GM12891 (cell line): ENCODE measurements at regions not wholly inside any gene's neighbourhood (a gene's known extent, or its start where the extent isn't known, plus 50 kb on each side); places are given as distances from the start of the nearest gene placed in this dataset.

Experiments used
- POLR2A ChIP-seq: IDR thresholded peaks from 2 replicates; pipeline ENCODE4 v1.6.1; 2011; ENCODE audit warnings: low read depth, low read length, control low read depth
- POLR2AphosphoS5 ChIP-seq: IDR thresholded peaks from 2 replicates; pipeline ENCODE4 v1.6.1; 2011; ENCODE audit warnings: low read depth, low read length, control low read depth
- TAF1 ChIP-seq: IDR thresholded peaks from 2 replicates; pipeline ENCODE4 v1.6.1; 2011; ENCODE audit warnings: low read depth, low read length, control low read depth

DNA sequence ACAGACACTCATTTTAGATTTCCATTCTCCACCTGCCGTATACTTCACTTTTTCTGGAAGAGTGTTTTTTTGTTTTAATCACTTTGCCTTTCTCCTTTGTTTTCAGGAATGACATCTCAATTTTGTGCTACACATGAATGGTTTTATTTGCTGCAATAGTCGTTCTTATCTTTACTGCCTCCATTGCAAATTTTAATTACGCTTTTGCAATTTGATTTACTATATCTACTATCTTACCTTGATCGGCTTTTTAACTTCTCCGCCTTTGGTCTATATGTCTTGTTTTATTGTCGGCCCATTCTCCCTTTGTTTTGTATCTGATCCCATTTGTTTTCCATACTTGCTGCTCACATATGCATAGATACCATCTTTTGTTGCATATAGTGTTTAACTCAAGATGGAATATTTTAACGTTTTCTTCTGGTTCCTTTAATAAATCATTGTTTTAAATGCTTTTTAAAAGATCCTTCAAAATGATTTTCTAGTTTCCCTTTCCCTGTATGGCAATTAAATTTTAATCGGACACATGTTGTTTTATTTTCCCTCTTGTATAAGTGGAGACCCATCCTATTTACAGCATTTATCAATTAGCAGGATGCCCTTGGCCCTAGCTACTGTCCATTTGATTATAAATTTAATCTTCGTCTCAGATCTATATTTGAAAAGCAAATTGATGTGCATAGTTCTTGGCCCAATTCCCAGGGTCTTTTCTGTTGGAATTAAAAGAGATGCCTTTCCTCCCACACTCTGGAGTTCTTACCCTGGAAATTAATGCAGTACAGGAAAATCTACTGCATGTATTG is 97.2 kb upstream of the CNTN4 start:
- TF ChIP-seq POLR2A (no peak), TAF1 (no peak), POLR2AphosphoS5 (no peak)
